ENCODE measurements at regions not wholly inside any gene's neighbourhood (a gene's known extent, or its start where the extent isn't known, plus 50 kb on each side); places are given as distances from the start of the nearest gene placed in this dataset.

- H3K4me3 ChIP-seq (ENCODE audit: low read length), result no peak overlapping the region
- no peak for DNase-seq (ENCODE audit: low read depth)
- no peak for TF ChIP-seq CTCF (conservative IDR thresholded peaks at IDR 0.05; ENCODE audit: low read depth, low read length)
Measured at GRCh38 chr3:117873249-117873600, 1161.4 kb downstream of the IGSF11 start.

GRCh38 chr3:117874028-117874690 lies 1160.5 kb downstream of the IGSF11 start:
- no peak for TF ChIP-seq CTCF (conservative IDR thresholded peaks at IDR 0.05; ENCODE audit: low read depth, low read length)
- H3K4me3 ChIP-seq (ENCODE audit: low read length), result no peak overlapping the region
- DNase-seq (ENCODE audit: low read depth), result no peak

- DNase-seq (ENCODE audit: low read depth), result no peak
- TF ChIP-seq CTCF (conservative IDR thresholded peaks at IDR 0.05; ENCODE audit: low read depth, low read length), result no peak
- H3K4me3 ChIP-seq (ENCODE audit: low read length), result no peak overlapping the region
Measured at GRCh38 chr3:117874904-117875874, 1159.5 kb downstream of the IGSF11 start.

- no peak for DNase-seq (ENCODE audit: low read depth)
- TF ChIP-seq CTCF (conservative IDR thresholded peaks at IDR 0.05; ENCODE audit: low read depth, low read length), result no peak
- H3K4me3 ChIP-seq (ENCODE audit: low read length), result no peak overlapping the region
Measured at GRCh38 chr3:117875887-117876286, 1158.8 kb downstream of the IGSF11 start.

- no peak for TF ChIP-seq CTCF (conservative IDR thresholded peaks at IDR 0.05; ENCODE audit: low read depth, low read length)
- H3K4me3 ChIP-seq (ENCODE audit: low read length), result no peak overlapping the region
- DNase-seq (ENCODE audit: low read depth), result no peak
Measured at GRCh38 chr3:117880638-117881037, 1154.0 kb downstream of the IGSF11 start.

- TF ChIP-seq CTCF (conservative IDR thresholded peaks at IDR 0.05; ENCODE audit: low read depth, low read length), result no peak
- DNase-seq (ENCODE audit: low read depth), result no peak
- no peak overlapping the region for H3K4me3 ChIP-seq (ENCODE audit: low read length)
Measured at GRCh38 chr3:117881210-117881609, 1153.4 kb downstream of the IGSF11 start.
